HG03432 (cell line): ENCODE measurements at regions not wholly inside any gene's neighbourhood (a gene's known extent, or its start where the extent isn't known, plus 50 kb on each side); places are given as distances from the start of the nearest gene placed in this dataset.
"Not testable (repeated sequence)": the region's sequence is repeated elsewhere in the genome, so short reads cannot be mapped to it uniquely, and the experiment has no call there.

Experiments used
- ATAC-seq: cut with Tn5 transposase; IDR thresholded peaks from one replicate; pipeline ENCODE4 v1.9.1; 2021; ENCODE audit warnings: mild to moderate bottlenecking, moderate library complexity; ENCODE audit not compliant: unreplicated experiment

DNA sequence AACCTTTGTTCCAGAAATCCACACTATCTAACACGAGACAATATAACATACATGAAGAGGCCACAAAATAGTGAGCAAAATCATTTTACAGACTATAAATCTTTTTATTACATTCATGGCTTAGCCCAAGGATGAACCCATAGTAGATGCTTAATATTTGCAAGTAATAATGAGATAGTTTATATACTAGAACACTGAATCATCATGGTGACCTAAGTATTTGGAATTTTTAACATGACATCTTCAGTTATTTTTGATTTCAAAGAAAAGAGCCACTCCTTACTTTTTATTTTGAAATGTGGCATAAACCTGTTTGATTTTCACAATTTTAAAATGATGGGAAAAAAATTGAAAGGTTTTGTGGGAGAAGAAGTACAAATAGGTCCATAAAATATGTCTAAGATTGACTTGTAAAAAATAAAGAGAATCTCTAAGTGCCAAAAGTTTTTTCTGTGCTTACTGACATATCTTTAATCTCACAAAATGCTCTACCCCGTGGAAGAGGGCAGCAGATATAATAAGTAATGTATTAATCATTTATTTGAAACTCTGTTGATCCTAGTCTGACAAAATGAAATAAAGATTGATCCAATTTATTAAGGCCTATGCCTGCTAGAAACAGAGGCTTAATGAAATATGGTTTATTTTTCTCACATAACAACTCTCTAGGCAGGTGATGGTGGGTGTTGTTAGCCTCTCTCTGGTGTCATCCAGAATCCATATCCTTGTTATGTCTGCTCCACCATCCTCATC lies 224.5 kb upstream of the CENPE start:
- no peak for ATAC-seq

DNA sequence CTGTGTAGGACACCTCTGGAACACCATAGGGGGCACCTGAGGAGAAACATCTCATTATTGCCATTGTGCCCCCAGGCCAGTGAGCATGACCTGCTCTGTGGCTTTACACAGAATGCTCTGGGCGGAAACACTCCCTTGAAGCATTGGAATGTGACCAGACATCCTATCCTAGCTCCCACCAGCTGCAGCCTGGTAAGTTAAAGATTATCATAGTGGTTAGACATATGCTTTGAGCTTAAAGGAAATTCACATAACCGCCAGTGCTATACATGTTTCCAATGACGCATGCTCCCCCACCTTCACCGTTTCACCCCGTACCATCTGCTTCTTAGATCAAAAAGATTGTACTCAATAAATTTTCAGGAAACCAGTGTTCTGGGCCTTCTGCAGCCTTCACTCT lies 217.7 kb upstream of the CENPE start:
- ATAC-seq, result no peak

DNA sequence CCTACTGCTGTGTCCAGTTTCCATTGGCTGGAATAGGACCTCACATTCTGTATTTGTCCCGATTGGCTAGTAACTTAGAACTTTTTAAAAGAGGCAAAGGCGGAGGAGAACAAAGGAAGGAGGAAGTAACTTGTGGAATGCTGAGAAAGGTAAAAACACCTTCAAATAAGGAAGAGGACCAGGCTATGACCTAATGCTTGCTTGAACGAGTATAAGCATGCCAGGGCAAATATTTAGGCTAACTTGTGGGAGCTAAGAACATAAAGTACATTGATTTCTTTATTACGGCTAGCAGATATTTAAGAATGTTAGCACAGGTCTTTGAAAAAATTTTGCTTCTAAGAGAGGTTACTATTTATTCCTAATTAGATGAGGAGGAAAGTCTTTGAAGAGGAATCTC lies 214.5 kb upstream of the CENPE start:
- ATAC-seq, result not testable (repeated sequence)

DNA sequence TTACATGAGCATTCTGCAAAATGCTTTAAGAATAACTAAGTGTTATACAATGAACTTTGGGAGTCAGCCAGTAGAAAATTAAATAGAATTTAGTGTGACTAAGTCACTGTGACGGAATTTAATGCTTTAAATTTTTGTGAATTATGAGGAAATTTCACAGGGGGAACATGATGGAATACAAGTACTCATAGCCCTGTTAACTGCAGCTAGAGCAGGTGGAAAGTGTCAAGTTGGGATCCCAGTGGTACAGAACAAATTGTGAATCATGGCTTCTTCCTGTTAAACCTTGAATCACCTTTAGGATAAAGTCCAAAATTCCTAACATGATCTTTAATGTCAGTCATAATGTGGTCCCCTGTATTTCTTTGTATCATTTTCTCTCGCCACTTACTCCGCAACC lies 212.2 kb upstream of the CENPE start:
- ATAC-seq, result no peak

DNA sequence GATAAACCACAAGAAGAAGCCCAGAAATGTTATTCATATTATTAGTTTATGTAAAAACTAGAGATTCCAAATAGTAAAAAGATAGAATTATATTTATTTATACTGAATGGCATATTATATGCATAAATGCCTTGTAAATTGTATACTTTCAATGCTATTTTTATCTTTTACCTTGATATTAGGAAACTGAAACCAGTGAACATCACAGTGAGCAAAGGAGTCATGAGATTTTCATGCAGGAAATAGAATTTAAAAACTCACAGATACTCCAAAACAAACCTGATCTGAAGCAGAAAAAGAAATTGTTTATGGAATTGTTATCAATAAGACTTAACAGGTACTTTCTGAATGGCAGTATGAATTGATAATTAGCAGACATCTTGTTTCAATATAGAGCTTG lies 207.3 kb upstream of the CENPE start:
- ATAC-seq, result peak; percentile 68

DNA sequence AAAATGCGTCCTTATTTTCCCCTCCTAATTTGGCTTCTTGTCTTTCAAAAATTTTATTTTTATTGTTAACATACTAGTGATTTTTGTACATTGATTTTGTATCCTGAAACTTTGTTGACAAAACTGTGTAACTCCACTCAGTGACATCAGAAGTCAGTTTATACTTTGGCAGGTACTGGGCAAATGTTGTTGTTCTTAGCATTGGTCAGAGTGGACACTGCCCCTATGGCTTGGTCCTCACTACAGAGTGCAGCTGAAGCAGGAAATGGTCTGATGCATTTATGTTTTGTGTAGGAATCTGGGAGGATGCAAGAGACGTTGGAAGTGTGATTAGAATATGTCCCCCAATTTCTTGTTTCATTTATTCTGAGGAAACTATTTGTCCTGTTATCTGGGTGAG lies 205.5 kb upstream of the CENPE start:
- no peak for ATAC-seq

DNA sequence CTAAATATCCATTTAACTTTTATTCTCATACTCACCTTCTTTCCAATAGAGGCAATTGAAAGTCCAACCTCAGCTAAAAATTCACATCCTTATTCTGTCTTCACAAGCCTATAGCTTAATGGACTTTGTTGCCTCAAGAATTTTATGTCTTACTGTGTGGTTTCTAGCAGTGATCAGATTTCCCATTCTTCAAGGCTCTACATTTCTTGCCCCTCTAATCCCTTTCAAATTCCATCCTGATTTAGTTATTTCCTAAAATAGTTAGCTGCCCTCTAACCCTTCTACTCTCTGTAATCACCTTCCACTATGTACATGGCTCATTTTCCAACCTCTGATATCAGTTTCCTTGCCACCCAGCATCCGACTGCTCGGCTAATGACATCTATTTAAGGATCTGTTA lies 204.1 kb upstream of the CENPE start:
- no peak for ATAC-seq

DNA sequence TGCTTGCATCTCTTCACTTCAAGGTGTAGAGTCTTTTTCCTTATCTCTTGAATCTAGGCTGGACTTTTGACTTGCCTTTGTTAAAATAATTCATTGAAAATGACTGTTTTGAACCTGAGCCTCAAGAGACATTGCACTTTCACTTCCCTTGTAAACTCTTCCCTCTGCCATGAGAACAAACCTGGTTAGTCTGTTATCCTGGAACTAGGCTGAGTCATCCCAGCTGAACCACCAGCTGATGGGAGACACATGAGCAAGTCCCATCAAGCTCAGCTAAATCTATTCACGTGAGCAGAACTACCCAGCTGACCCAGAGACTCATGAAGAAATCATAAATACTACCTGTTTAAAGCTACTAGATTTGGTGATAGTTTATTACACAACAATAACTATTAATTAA lies 202.3 kb upstream of the CENPE start:
- ATAC-seq, result peak; percentile 81

DNA sequence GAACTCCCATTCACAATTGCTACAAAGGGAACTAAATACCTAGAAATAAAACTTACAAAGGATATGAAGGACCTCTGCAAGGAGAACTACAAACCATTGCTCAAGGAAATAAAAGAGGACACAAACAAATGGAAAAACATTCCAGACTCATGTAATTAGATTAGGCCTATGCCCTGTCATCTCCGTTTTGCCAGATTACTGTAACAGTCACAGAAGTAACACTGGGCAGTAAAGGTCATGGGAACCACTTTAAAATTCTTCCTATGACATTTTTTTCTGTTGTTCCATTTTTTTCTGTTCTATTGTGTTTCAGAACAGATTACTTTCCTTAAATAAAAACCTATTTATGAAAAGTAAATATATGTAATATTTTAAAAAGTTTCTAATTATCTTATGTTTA lies 199.4 kb upstream of the CENPE start:
- ATAC-seq, result no peak

DNA sequence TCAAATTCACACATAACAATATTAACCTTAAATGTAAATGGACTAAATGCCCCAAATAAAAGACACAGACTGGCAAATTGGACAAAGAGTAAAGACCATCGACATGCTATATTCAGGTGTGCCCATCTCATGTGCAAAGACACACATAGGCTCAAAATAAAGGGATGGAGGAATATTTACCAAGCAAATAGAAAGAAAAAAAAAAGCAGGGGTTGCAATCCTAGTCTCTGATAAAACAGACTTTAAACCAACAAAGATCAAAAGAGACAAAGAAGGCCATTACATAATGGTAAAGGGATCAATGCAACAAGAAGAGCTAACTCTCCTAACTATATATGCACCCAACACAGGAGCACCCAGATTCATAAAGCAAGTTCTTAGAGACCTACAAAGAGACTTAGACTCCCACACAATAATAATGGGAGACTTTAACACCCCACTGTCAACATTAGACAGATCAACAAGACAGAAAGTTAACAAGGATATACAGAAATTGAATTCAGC lies 189.4 kb upstream of the CENPE start:
- ATAC-seq, result not testable (repeated sequence)

DNA sequence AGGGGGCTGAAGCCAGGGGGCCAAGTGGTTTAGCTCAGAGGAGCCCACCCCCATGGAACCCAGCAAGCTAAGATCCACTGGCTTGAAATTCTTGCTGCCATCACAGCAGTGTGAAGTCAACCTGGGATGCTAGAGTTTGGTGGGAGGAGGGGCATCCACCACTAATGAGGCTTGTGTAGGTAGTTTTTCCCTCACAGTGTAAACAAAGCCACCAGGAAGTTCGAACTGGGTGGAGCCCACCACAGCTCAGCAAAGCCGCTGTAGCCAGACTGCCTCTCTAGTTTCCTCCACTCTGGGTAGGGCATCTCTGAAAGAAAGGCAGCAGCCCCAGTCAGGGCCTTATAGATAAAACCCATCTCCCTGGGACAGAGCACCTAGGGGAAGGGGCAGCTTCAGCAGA lies 187.4 kb upstream of the CENPE start:
- not testable (repeated sequence) for ATAC-seq

DNA sequence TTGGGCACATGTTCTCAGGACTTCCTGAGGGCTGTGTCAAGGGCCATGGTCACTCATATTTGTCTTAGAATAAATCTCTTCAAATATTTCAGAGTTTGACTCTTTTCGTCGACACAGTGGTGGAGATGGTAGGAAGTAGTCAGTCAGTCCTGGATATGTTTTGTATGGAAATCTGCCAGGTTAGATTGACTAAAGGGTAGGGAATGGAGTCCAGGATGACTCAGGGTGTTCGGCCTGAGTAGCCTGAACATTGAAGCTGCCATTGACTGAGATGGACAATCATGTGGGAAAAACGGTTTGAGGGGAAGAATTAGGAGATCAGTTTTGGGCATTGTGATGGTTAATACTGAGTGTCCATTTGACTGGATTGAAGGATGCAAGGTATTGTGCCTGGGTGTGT lies 177.1 kb upstream of the CENPE start:
- ATAC-seq, result no peak

DNA sequence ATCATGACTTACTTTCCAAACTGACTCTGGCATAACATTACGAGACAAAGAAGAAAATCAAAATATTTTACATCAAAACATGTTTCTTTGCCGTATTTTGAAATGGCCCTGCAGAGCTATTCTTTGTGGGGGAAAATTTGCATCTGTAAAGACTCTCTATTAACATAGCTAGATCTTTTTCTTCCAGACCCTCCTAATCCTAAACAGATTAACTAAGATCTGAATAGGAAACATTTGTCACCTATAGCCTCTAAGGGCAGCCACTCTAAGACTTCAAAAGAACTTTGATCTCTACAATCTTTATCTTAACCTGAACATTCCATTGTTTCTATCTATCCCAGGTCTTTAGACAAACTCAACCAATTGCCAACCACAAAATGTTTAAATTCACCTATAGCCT lies 176.6 kb upstream of the CENPE start:
- ATAC-seq, result no peak

DNA sequence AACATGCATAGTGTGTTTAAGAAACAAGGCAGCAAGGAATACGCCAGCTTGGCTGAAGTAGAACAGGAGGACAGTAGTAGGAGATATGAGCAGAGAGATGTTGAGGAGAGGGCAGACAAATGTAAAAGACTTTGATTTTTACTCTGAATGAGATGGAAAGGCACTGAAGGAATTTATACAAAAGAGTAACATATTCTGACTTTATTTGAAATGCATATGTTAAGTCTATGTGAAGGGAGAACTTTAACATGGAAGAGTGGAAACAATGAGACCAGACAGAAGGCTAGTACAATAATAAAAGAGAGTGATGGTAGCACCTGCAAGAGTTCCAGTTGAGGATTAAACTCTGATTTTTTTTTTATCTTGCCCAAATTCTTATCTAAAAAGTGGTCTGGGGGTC lies 176.2 kb upstream of the CENPE start:
- ATAC-seq, result no peak

DNA sequence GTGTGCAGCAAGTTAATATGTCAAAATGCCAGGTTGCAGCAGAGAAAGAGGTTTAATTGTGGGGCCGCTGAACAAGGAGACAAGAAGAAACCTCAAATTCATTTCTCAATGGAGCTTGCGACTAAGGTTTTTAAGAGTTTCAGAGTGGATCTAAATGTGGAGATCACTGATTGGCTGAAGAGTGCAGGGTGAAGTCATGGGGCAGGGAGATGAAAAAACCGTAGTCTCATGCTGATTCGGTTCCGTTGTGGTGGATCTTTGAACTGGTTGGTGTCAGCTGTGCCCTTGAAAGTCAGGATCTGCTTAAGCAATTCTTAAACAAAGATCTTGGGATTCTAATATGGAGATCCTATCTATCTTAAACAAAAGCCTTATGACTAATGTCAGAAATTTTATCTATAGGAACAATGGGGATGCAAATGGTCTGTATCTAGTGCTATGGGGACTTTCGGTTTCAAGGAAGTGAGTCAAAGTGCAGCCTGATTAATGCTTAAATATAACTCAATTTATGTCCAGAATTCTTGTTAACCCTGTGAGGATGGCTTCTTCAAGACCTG lies 173.9 kb upstream of the CENPE start:
- no peak for ATAC-seq

DNA sequence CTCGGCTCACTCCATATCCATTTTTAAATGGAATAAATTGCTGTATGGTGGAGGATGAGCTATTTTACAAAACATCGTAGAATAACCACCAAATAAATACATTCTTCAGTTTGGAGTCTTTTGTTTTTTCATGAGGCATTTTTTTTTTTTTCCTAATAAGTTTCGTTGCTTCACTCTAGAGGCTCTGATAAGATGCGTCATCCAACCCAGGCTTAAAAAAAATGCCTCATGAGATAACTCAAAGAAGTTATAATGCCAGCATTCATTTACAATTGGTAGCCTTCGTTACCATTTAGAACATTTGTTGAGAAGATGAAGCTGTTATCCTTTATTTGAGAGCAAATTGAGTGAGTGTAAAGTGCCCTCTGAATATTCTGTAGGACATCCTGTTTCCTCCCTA lies 172.2 kb upstream of the CENPE start:
- no peak for ATAC-seq

DNA sequence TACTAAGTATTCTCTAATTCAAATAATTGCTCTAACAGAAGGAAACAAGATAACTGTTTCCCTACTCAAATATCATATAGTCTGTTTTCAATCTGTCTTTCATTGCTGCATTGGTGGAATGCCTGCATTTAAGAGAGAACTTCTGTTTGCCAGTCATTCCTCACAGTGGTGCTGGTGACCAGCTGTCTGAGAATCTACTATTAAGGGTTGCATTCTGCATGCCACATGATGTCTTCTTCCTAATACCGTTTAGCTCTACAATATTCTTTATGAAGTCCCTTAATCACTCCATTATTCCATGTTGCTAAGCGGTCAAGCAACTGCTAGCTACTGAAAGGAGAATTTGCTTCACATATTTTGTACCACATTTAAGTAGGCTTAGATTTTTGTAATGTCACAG lies 167.1 kb upstream of the CENPE start:
- ATAC-seq, result no peak

DNA sequence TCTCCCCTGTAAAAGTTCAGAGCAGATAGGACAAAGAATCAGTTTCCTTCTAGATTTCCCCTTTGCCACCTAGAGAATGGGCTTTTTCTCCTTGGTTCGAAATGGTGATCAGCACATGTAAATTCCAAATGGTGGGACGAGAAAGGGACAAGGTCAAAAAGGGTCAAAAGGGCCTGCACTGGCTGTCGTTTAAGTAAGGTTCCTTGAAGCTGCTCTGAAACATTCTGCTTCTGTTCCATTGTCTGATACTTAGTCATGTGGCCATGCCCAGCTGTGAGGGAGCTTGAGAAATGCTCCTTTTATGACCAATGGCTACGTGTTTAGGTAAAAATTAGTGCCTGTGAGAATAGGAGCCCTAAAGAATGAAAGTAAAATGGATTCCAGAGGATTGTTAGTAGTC lies 165.9 kb upstream of the CENPE start:
- ATAC-seq, result no peak

DNA sequence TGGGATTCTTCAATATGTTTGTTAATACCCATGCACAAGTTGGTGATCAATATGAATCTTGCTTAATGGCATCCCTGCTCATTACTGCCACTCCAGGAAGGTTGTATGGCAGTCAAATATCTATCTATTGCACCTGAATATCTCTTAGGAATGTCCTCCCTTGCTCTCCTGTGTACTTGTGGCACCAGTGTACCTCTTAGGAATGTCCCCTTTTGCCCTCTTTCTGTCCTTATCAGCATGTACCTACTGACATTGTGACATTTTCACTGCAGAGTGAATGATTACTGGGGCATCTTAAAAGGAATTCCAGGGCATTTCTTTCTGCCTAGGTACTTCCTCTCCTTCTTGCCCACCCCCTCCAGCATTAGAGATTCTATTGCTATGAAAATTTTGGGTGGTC lies 163.8 kb upstream of the CENPE start:
- no peak for ATAC-seq

DNA sequence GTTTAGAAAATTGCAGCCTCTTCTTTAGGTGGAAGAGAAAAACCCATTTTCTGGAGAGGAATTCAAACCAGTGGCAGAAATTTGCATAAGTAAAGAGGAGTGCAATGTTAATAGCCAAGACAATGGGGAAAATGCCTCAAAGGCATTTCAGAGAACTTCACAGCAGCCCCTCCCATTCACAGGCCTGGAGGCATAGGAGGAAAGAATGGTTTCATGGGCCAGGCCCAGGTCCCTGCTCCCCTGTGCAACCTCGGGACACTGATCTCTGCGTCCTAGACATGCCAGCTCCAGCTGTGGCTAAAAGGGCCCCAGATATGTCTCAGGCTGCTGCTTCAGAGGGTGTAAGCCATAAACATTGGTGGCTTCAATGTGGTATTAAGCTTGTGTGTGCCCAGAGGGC lies 161.8 kb upstream of the CENPE start:
- ATAC-seq, result no peak

DNA sequence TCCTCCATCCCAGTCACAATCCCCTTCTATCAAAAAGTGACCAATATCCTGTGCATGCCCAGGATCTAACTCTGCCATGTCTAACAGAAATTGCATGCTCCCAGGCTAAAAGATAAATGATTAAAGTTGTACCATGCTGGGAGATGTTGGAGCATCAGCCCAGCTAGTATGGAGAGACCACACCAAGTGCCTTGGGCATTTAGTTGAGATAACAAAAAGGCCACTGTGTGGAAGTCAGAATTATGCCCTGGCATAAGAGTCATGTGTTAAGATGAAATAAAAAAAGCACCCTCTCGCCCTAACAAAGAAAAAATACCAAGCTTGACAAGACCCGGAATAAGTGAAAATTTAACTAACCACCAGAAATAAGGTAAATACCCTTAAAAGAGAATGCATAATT lies 155.9 kb upstream of the CENPE start:
- ATAC-seq, result no peak

DNA sequence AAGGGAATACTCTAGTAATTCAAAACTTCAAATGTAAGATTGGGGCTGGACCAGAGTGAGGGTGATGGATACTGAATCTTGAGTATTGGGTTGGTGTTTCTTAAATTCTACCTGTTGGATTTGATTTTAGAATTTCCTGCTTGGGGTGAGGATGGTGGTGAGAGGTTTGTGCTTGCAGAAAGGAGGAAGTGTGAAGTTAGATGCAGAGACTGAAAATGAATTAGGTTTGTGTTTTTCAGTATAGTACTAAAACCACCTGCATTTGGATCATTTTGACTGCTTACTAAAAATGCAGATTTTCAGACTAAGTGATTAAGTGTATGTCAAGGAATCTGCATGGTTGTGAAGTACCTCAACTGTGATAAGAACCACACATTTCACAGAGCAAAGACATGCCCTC lies 131.5 kb upstream of the CENPE start:
- no peak for ATAC-seq

DNA sequence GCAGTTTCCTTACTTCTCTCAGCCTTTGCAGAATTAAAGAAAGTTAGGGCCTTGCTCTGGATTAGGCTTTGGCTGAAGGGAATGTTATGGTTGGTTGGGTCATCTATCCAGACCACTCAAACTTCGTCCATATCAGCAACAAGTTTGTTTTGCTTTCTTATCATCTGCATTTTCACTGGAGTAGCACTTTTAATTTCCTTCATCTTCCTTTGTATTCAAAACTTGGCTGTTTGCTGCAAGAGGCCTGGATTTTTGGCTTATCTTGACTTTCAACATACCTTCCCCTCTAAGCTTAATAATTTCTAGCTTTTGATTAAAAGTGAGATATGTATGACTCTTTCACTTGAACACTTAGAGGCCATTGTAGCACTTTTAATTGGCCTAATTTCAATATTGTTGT lies 126.7 kb upstream of the CENPE start:
- ATAC-seq, result no peak
